MCF 10A (cell line): ENCODE measurements at regions not wholly inside any gene's neighbourhood (a gene's known extent, or its start where the extent isn't known, plus 50 kb on each side); places are given as distances from the start of the nearest gene placed in this dataset.

Source experiments
- BruUV-seq: library from RNA; stranded (reverse); fragments of 400-500 nt; replicated peaks from 2 replicates; lab custom pipeline; 2021; lab: Mats Ljungman, UMichigan
- CTCF ChIA-PET: fragments of 300-600 bp; sonication (Branson Sonifier 250); formaldehyde crosslinking; extraction: SDS; loops from one replicate; lab custom pipeline; 2021; ENCODE audit warnings: antibody characterized with exemption, inconsistent platforms; lab: Yijun Ruan, JAX
- POLR2A ChIA-PET: fragments of 300-600, 350-650 bp; sonication (Branson Sonifier 250); formaldehyde crosslinking; extraction: SDS; loops from one replicate; lab custom pipeline; 2020; ENCODE audit warnings: antibody characterized with exemption, inconsistent platforms; lab: Yijun Ruan, JAX
- DNase-seq: peaks from one replicate; pipeline ENCODE4 v3.0.0-alpha.2; 2018; ENCODE audit not compliant: unreplicated experiment
- H3K27ac Mint-ChIP-seq: one replicate; pipeline ENCODE4 v1.8.0; 2022; ENCODE audit warnings: mild to moderate bottlenecking, low read depth, mixed read lengths; ENCODE audit not compliant: unreplicated experiment
- H3K27me3 Mint-ChIP-seq: one replicate; pipeline ENCODE4 v1.8.0; 2022; ENCODE audit warnings: mixed read lengths; ENCODE audit not compliant: insufficient read depth, unreplicated experiment
- H3K36me3 Mint-ChIP-seq: one replicate; pipeline ENCODE4 v1.8.0; 2022; ENCODE audit warnings: mild to moderate bottlenecking, moderate library complexity, mixed read lengths; ENCODE audit not compliant: insufficient read depth, unreplicated experiment
- H3K4me1 Mint-ChIP-seq: one replicate; pipeline ENCODE4 v1.8.0; 2022; ENCODE audit warnings: mixed read lengths; ENCODE audit not compliant: insufficient read depth, unreplicated experiment
- H3K4me3 Mint-ChIP-seq: one replicate; pipeline ENCODE4 v1.8.0; 2022; ENCODE audit warnings: mild to moderate bottlenecking, moderate library complexity, mixed read lengths; ENCODE audit not compliant: unreplicated experiment
- H3K9me3 Mint-ChIP-seq: one replicate; pipeline ENCODE4 v1.8.0; 2022; ENCODE audit warnings: mixed read lengths; ENCODE audit not compliant: unreplicated experiment
- CTCF ChIP-seq: fragments of 200-600 bp; IDR thresholded peaks from one replicate; pipeline ENCODE4 v1.8.0; 2022; ENCODE audit warnings: antibody characterized with exemption, mild to moderate bottlenecking; ENCODE audit not compliant: unreplicated experiment
- intact Hi-C: fragments of 100-400 bp; cut with micrococcal nuclease; formaldehyde crosslinking; loops from 2 replicates; pipeline ENCODE4 v1.14.1; 2022

GRCh38 chr13:65347420-65348030 lies 1882.6 kb downstream of the PCDH9 start:
- Mint-ChIP-seq H3K4me3 (no peak overlapping the region), H3K9me3 (no peaks in the 10 kb centered on the region), H3K27me3 (no peaks in the 10 kb centered on the region), H3K4me1 (no peaks in the 10 kb centered on the region), H3K36me3 (no peaks in the 10 kb centered on the region), H3K27ac (no peak overlapping the region)
- ChIA-PET CTCF (no interaction called here), POLR2A (no interaction called here)
- no peak for TF ChIP-seq CTCF
- no peak for DNase-seq
- BruUV-seq, result no TSS peak
- intact Hi-C loops, result no loop called here

GRCh38 chr13:65343898-65344663 lies 1886.1 kb downstream of the PCDH9 start:
- intact Hi-C loops, result no loop called here
- no peak for DNase-seq
- POLR2A ChIA-PET, result interaction anchor here (1.1 kb wide), 1 partner anchor 19 kb away, joined by 3 read pairs; no protein-coding TSS in a partner anchor
- Mint-ChIP-seq H3K27ac (no peak overlapping the region), H3K9me3 (no peaks in the 10 kb centered on the region), H3K27me3 (no peaks in the 10 kb centered on the region), H3K4me3 (no peak overlapping the region), H3K36me3 (no peaks in the 10 kb centered on the region), H3K4me1 (no peaks in the 10 kb centered on the region)
- CTCF ChIA-PET, result no interaction called here
- TF ChIP-seq CTCF, result no peak
- BruUV-seq, result no TSS peak

GRCh38 chr13:65342541-65343337 lies 1887.4 kb downstream of the PCDH9 start:
- TF ChIP-seq CTCF, result no peak
- Mint-ChIP-seq H3K4me3 (no peak overlapping the region), H3K27me3 (no peaks in the 10 kb centered on the region), H3K36me3 (no peaks in the 10 kb centered on the region), H3K27ac (no peak overlapping the region), H3K9me3 (no peaks in the 10 kb centered on the region), H3K4me1 (no peaks in the 10 kb centered on the region)
- BruUV-seq, result no TSS peak
- intact Hi-C loops, result no loop called here
- CTCF ChIA-PET, result no interaction called here
- POLR2A ChIA-PET, result interaction anchor here (0.7 to 1.1 kb wide), 2 partner anchors 8 to 20 kb away, joined by 3 read pairs; no protein-coding TSS in a partner anchor
- no peak for DNase-seq

GRCh38 chr13:65339241-65339640 lies 1890.9 kb downstream of the PCDH9 start:
- Mint-ChIP-seq H3K27me3 (no peaks in the 10 kb centered on the region), H3K4me1 (peaks cover 11% of the 10 kb centered on the region), H3K36me3 (no peaks in the 10 kb centered on the region), H3K9me3 (no peaks in the 10 kb centered on the region), H3K27ac (no peak overlapping the region), H3K4me3 (no peak overlapping the region)
- CTCF ChIA-PET, result no interaction called here
- intact Hi-C loops, result no loop called here
- no peak for DNase-seq
- POLR2A ChIA-PET, result no interaction called here
- no TSS peak for BruUV-seq
- TF ChIP-seq CTCF, result no peak
